ENCODE measurements at regions not wholly inside any gene's neighbourhood (a gene's known extent, or its start where the extent isn't known, plus 50 kb on each side); places are given as distances from the start of the nearest gene placed in this dataset.

- TF ChIP-seq CTCF (conservative IDR thresholded peaks at IDR 0.05): no peak
- H3K27me3 Mint-ChIP-seq: no peaks in the 10 kb centered on the region
- H3K4me3 Mint-ChIP-seq: no peak overlapping the region
- no peak overlapping the region for H3K27ac Mint-ChIP-seq
- H3K9me3 Mint-ChIP-seq: peaks cover 8% of the 10 kb centered on the region
- no peaks in the 10 kb centered on the region for H3K4me1 Mint-ChIP-seq (ENCODE audit: unreplicated experiment)
- no peak for DNase-seq (ENCODE audit: extremely low spot score, unreplicated experiment)
- no peaks in the 10 kb centered on the region for H3K36me3 Mint-ChIP-seq
These were observed 60.0 kb downstream of the NRN1 start for GRCh38 chr6:5946701-5947100.

DNA sequence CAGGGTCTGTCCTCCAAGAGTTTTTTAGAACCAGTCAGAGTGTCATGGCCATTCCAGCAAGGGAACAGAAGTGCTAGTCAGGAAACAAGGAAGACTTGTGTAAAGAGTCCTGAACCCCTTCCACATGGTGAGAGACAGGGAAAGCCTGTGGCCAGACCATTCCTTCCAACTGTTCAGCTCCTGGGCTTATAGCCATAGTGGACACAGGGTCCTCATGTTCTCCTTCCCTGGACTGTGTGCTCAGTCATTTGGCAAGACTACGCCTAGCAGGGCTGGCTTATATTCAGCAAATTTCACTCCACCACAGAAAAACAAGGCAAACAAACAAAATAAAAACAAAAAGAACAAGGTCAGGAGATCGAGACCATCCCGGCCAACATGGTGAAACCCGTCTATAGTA, 60.5 kb downstream of the NRN1 start:
- no peak for DNase-seq (ENCODE audit: extremely low spot score, unreplicated experiment)
- Mint-ChIP-seq H3K9me3 (peaks cover 8% of the 10 kb centered on the region), H3K36me3 (no peaks in the 10 kb centered on the region), H3K4me1 (ENCODE audit: unreplicated experiment) (no peaks in the 10 kb centered on the region), H3K4me3 (no peak overlapping the region), H3K27me3 (no peaks in the 10 kb centered on the region), H3K27ac (no peak overlapping the region)
- no peak for TF ChIP-seq CTCF (conservative IDR thresholded peaks at IDR 0.05)

DNA sequence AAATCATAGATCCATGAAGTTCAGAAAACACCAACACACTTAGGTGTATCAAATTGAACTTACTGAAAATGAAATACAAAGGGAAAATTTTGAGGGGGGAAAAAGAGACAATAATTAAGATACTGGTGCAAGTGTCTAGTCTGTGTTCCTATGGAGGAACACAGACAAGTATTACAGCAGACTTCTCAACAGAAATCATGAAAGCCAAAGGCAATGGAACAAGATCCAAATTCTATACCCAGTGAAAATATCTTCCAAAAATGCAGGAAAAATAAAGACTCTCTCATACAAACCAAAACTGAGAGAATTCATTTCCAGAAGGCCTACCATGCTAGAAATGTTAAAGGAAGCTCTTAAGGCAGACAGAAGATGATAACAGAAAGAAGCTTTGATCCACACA, 63.1 kb downstream of the NRN1 start:
- DNase-seq (ENCODE audit: extremely low spot score, unreplicated experiment): no peak
- Mint-ChIP-seq H3K36me3 (no peaks in the 10 kb centered on the region), H3K4me3 (no peak overlapping the region), H3K9me3 (peaks cover 8% of the 10 kb centered on the region), H3K27ac (no peak overlapping the region), H3K4me1 (ENCODE audit: unreplicated experiment) (peaks cover 3% of the 10 kb centered on the region), H3K27me3 (no peaks in the 10 kb centered on the region)
- TF ChIP-seq CTCF (conservative IDR thresholded peaks at IDR 0.05): no peak

DNA sequence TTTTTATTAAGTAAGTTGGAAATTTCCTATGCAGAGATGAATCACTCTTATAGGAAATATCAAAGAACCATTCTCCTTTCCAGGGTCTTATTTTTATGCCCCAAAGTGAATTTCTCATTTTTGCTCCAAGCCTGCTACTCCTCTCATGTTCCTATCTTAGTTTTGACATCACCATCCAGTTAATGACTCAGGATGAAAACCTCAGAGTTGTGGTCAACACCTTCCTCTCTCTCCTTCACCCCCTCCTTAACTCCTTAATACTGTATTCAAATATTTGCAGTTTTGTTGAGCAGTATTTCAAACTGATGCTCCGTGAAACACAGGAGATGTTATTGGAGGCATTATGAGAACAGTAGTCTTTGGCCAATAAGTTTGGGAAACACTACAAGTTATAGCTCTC, 64.1 kb downstream of the NRN1 start:
- no peak for DNase-seq (ENCODE audit: extremely low spot score, unreplicated experiment)
- Mint-ChIP-seq H3K36me3 (no peaks in the 10 kb centered on the region), H3K9me3 (peaks cover 8% of the 10 kb centered on the region), H3K27ac (no peak overlapping the region), H3K4me3 (no peak overlapping the region), H3K4me1 (ENCODE audit: unreplicated experiment) (peaks cover 5% of the 10 kb centered on the region), H3K27me3 (no peaks in the 10 kb centered on the region)
- TF ChIP-seq CTCF (conservative IDR thresholded peaks at IDR 0.05): no peak

DNA sequence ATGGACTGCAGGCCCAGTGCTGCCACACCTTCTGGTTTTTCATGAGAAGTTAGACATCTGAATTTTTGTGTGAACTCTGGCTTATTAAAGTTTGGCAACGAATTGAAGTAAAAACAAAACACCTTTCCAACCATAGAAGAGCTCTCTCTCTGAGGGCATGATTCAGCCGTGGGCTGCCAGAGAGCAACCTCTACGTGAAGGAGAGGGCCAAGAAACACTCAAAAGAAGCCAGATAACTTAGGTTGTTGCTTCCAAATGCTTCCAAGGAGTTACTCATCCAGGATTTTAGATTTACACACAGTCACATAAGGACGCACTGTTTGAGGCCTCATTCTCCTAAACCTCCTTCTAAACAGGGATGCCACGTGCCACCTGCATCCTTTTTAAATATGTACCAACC, 65.5 kb downstream of the NRN1 start:
- peaks cover 8% of the 10 kb centered on the region for H3K9me3 Mint-ChIP-seq
- DNase-seq (ENCODE audit: extremely low spot score, unreplicated experiment): no peak
- no peak overlapping the region for H3K27ac Mint-ChIP-seq
- no peak overlapping the region for H3K4me3 Mint-ChIP-seq
- H3K4me1 Mint-ChIP-seq (ENCODE audit: unreplicated experiment): peaks cover 14% of the 10 kb centered on the region
- TF ChIP-seq CTCF (conservative IDR thresholded peaks at IDR 0.05): no peak
- H3K27me3 Mint-ChIP-seq: peaks cover 4% of the 10 kb centered on the region
- no peaks in the 10 kb centered on the region for H3K36me3 Mint-ChIP-seq

- Mint-ChIP-seq H3K4me1 (ENCODE audit: unreplicated experiment) (peaks cover 14% of the 10 kb centered on the region), H3K27me3 (peaks cover 5% of the 10 kb centered on the region), H3K36me3 (no peaks in the 10 kb centered on the region), H3K27ac (no peak overlapping the region), H3K9me3 (peaks cover 8% of the 10 kb centered on the region), H3K4me3 (no peak overlapping the region)
- no peak for DNase-seq (ENCODE audit: extremely low spot score, unreplicated experiment)
- TF ChIP-seq CTCF (conservative IDR thresholded peaks at IDR 0.05): no peak
These were observed 67.8 kb downstream of the NRN1 start for GRCh38 chr6:5938934-5939333.

Data from type B pancreatic cell (in vitro differentiated cells).